ENCODE measurements at regions not wholly inside any gene's neighbourhood (a gene's known extent, or its start where the extent isn't known, plus 50 kb on each side); places are given as distances from the start of the nearest gene placed in this dataset.

- H3K27ac ChIP-seq (ENCODE audit: low read length) = no peak overlapping the region
- no peak overlapping the region for H3K4me3 ChIP-seq (ENCODE audit: low read length)
- peaks cover 9% of the 10 kb centered on the region for H3K27me3 ChIP-seq (ENCODE audit: control insufficient read depth, insufficient read depth, low read length)
- H3K9me3 ChIP-seq (ENCODE audit: control insufficient read depth, low read depth, low read length) = no peaks in the 10 kb centered on the region
- peaks cover 12% of the 10 kb centered on the region for H3K4me1 ChIP-seq (ENCODE audit: control insufficient read depth, low read depth, low read length)
- no peaks in the 10 kb centered on the region for H3K36me3 ChIP-seq (ENCODE audit: control insufficient read depth, low read depth, low read length)
- no peak overlapping the region for H3K9ac ChIP-seq (ENCODE audit: low read length)
Observed at GRCh38 chrX:40300286-40300890, 202.6 kb upstream of the BCOR start.

- Histone ChIP-seq H3K9me3 (ENCODE audit: control insufficient read depth, low read depth, low read length) (no peaks in the 10 kb centered on the region), H3K27me3 (ENCODE audit: control insufficient read depth, insufficient read depth, low read length) (peaks cover 9% of the 10 kb centered on the region), H3K4me3 (ENCODE audit: low read length) (no peak overlapping the region), H3K4me1 (ENCODE audit: control insufficient read depth, low read depth, low read length) (peaks cover 12% of the 10 kb centered on the region), H3K36me3 (ENCODE audit: control insufficient read depth, low read depth, low read length) (no peaks in the 10 kb centered on the region), H3K9ac (ENCODE audit: low read length) (no peak overlapping the region), H3K27ac (ENCODE audit: low read length) (no peak overlapping the region)
Observed at GRCh38 chrX:40299641-40300046, 201.9 kb upstream of the BCOR start.

- Histone ChIP-seq H3K9me3 (ENCODE audit: control insufficient read depth, low read depth, low read length) (no peaks in the 10 kb centered on the region), H3K9ac (ENCODE audit: low read length) (no peak overlapping the region), H3K36me3 (ENCODE audit: control insufficient read depth, low read depth, low read length) (no peaks in the 10 kb centered on the region), H3K27ac (ENCODE audit: low read length) (no peak overlapping the region), H3K4me1 (ENCODE audit: control insufficient read depth, low read depth, low read length) (peaks cover 12% of the 10 kb centered on the region), H3K4me3 (ENCODE audit: low read length) (no peak overlapping the region), H3K27me3 (ENCODE audit: control insufficient read depth, insufficient read depth, low read length) (peaks cover 9% of the 10 kb centered on the region)
Observed at GRCh38 chrX:40298572-40299479, 201.1 kb upstream of the BCOR start.

GRCh38 chrX:40298069-40298468, 200.3 kb upstream of the BCOR start:
- Histone ChIP-seq H3K27me3 (ENCODE audit: control insufficient read depth, insufficient read depth, low read length) (peaks cover 9% of the 10 kb centered on the region), H3K4me3 (ENCODE audit: low read length) (no peak overlapping the region), H3K27ac (ENCODE audit: low read length) (no peak overlapping the region), H3K4me1 (ENCODE audit: control insufficient read depth, low read depth, low read length) (peaks cover 12% of the 10 kb centered on the region), H3K9me3 (ENCODE audit: control insufficient read depth, low read depth, low read length) (no peaks in the 10 kb centered on the region), H3K36me3 (ENCODE audit: control insufficient read depth, low read depth, low read length) (no peaks in the 10 kb centered on the region), H3K9ac (ENCODE audit: low read length) (no peak overlapping the region)

- no peak overlapping the region for H3K9ac ChIP-seq (ENCODE audit: low read length)
- H3K4me3 ChIP-seq (ENCODE audit: low read length) = no peak overlapping the region
- H3K9me3 ChIP-seq (ENCODE audit: control insufficient read depth, low read depth, low read length) = no peaks in the 10 kb centered on the region
- no peak overlapping the region for H3K27ac ChIP-seq (ENCODE audit: low read length)
- no peaks in the 10 kb centered on the region for H3K36me3 ChIP-seq (ENCODE audit: control insufficient read depth, low read depth, low read length)
- H3K27me3 ChIP-seq (ENCODE audit: control insufficient read depth, insufficient read depth, low read length) = no peaks in the 10 kb centered on the region
- H3K4me1 ChIP-seq (ENCODE audit: control insufficient read depth, low read depth, low read length) = no peaks in the 10 kb centered on the region
Observed at GRCh38 chrX:40291553-40291952, 193.8 kb upstream of the BCOR start.

GRCh38 chrX:40290517-40290916, 192.8 kb upstream of the BCOR start:
- H3K9ac ChIP-seq (ENCODE audit: low read length) = no peak overlapping the region
- no peak overlapping the region for H3K4me3 ChIP-seq (ENCODE audit: low read length)
- no peaks in the 10 kb centered on the region for H3K36me3 ChIP-seq (ENCODE audit: control insufficient read depth, low read depth, low read length)
- H3K27me3 ChIP-seq (ENCODE audit: control insufficient read depth, insufficient read depth, low read length) = no peaks in the 10 kb centered on the region
- no peaks in the 10 kb centered on the region for H3K9me3 ChIP-seq (ENCODE audit: control insufficient read depth, low read depth, low read length)
- H3K27ac ChIP-seq (ENCODE audit: low read length) = no peak overlapping the region
- H3K4me1 ChIP-seq (ENCODE audit: control insufficient read depth, low read depth, low read length) = no peaks in the 10 kb centered on the region

- Histone ChIP-seq H3K4me1 (ENCODE audit: control insufficient read depth, low read depth, low read length) (no peaks in the 10 kb centered on the region), H3K9ac (ENCODE audit: low read length) (no peak overlapping the region), H3K9me3 (ENCODE audit: control insufficient read depth, low read depth, low read length) (no peaks in the 10 kb centered on the region), H3K36me3 (ENCODE audit: control insufficient read depth, low read depth, low read length) (no peaks in the 10 kb centered on the region), H3K27ac (ENCODE audit: low read length) (no peak overlapping the region), H3K4me3 (ENCODE audit: low read length) (no peak overlapping the region), H3K27me3 (ENCODE audit: control insufficient read depth, insufficient read depth, low read length) (no peaks in the 10 kb centered on the region)
Observed at GRCh38 chrX:40285876-40286275, 188.1 kb upstream of the BCOR start.

- no peaks in the 10 kb centered on the region for H3K36me3 ChIP-seq (ENCODE audit: control insufficient read depth, low read depth, low read length)
- H3K9me3 ChIP-seq (ENCODE audit: control insufficient read depth, low read depth, low read length) = no peaks in the 10 kb centered on the region
- no peak overlapping the region for H3K27ac ChIP-seq (ENCODE audit: low read length)
- no peak overlapping the region for H3K4me3 ChIP-seq (ENCODE audit: low read length)
- peaks cover 4% of the 10 kb centered on the region for H3K4me1 ChIP-seq (ENCODE audit: control insufficient read depth, low read depth, low read length)
- H3K27me3 ChIP-seq (ENCODE audit: control insufficient read depth, insufficient read depth, low read length) = no peaks in the 10 kb centered on the region
- no peak overlapping the region for H3K9ac ChIP-seq (ENCODE audit: low read length)
Observed at GRCh38 chrX:40284852-40285251, 187.1 kb upstream of the BCOR start.

GRCh38 chrX:40283981-40284380, 186.2 kb upstream of the BCOR start:
- Histone ChIP-seq H3K36me3 (ENCODE audit: control insufficient read depth, low read depth, low read length) (no peaks in the 10 kb centered on the region), H3K9me3 (ENCODE audit: control insufficient read depth, low read depth, low read length) (no peaks in the 10 kb centered on the region), H3K9ac (ENCODE audit: low read length) (no peak overlapping the region), H3K27ac (ENCODE audit: low read length) (no peak overlapping the region), H3K4me3 (ENCODE audit: low read length) (no peak overlapping the region), H3K4me1 (ENCODE audit: control insufficient read depth, low read depth, low read length) (peaks cover 12% of the 10 kb centered on the region), H3K27me3 (ENCODE audit: control insufficient read depth, insufficient read depth, low read length) (no peaks in the 10 kb centered on the region)

GRCh38 chrX:40282946-40283660, 185.3 kb upstream of the BCOR start:
- H3K27me3 ChIP-seq (ENCODE audit: control insufficient read depth, insufficient read depth, low read length) = no peaks in the 10 kb centered on the region
- H3K36me3 ChIP-seq (ENCODE audit: control insufficient read depth, low read depth, low read length) = no peaks in the 10 kb centered on the region
- H3K4me3 ChIP-seq (ENCODE audit: low read length) = no peak overlapping the region
- H3K9ac ChIP-seq (ENCODE audit: low read length) = no peak overlapping the region
- H3K9me3 ChIP-seq (ENCODE audit: control insufficient read depth, low read depth, low read length) = no peaks in the 10 kb centered on the region
- H3K4me1 ChIP-seq (ENCODE audit: control insufficient read depth, low read depth, low read length) = peaks cover 12% of the 10 kb centered on the region
- H3K27ac ChIP-seq (ENCODE audit: low read length) = no peak overlapping the region

- Histone ChIP-seq H3K9me3 (ENCODE audit: control insufficient read depth, low read depth, low read length) (no peaks in the 10 kb centered on the region), H3K9ac (ENCODE audit: low read length) (no peak overlapping the region), H3K4me1 (ENCODE audit: control insufficient read depth, low read depth, low read length) (peaks cover 12% of the 10 kb centered on the region), H3K4me3 (ENCODE audit: low read length) (no peak overlapping the region), H3K36me3 (ENCODE audit: control insufficient read depth, low read depth, low read length) (no peaks in the 10 kb centered on the region), H3K27ac (ENCODE audit: low read length) (no peak overlapping the region), H3K27me3 (ENCODE audit: control insufficient read depth, insufficient read depth, low read length) (no peaks in the 10 kb centered on the region)
Observed at GRCh38 chrX:40282348-40282747, 184.6 kb upstream of the BCOR start.
